A673 (cell line): ENCODE measurements at regions not wholly inside any gene's neighbourhood (a gene's known extent, or its start where the extent isn't known, plus 50 kb on each side); places are given as distances from the start of the nearest gene placed in this dataset.

Experiments
- BruUV-seq: library from RNA; stranded (reverse); fragments of 400-500 nt; replicated peaks from 2 replicates; lab custom pipeline; 2021; lab: Mats Ljungman, UMichigan
- CTCF ChIA-PET: fragments of 300-600 bp; sonication (Branson Sonifier 250); formaldehyde crosslinking; loops from one replicate; lab custom pipeline; 2022; ENCODE audit warnings: antibody characterized with exemption; lab: Charles Lee
- POLR2A ChIA-PET: fragments of 300-600 bp; sonication (Branson Sonifier 250); formaldehyde crosslinking; loops from one replicate; lab custom pipeline; 2022; ENCODE audit warnings: antibody characterized with exemption; ENCODE audit not compliant: low non-redundant PET; lab: Charles Lee
- DNase-seq: peaks from one replicate; pipeline ENCODE4 v3.0.0-alpha.2; 2015; ENCODE audit warnings: low spot score
- H3K27ac ChIP-seq: fragments of 200-600 bp; sonication (generic); 2 replicates; pipeline ENCODE4 v1.5.1; 2016; ENCODE audit warnings: mixed run types, low read depth, mild to moderate bottlenecking, mixed read lengths, antibody characterized with exemption, low read length; ENCODE audit not compliant: poor library complexity, severe bottlenecking
- H3K27me3 ChIP-seq: fragments of 200-600 bp; sonication (generic); replicated peaks from 2 replicates; pipeline ENCODE4 v1.6.1; 2017; ENCODE audit warnings: mixed run types, low read depth, mild to moderate bottlenecking, mixed read lengths, antibody characterized with exemption, low read length; ENCODE audit not compliant: insufficient read depth, poor library complexity
- H3K36me3 ChIP-seq: fragments of 200-600 bp; sonication (generic); 2 replicates; pipeline ENCODE4 v1.6.1; 2016; ENCODE audit warnings: mixed run types, mild to moderate bottlenecking, mixed read lengths, antibody characterized with exemption, low read length; ENCODE audit not compliant: insufficient read depth, poor library complexity, severe bottlenecking
- H3K4me1 ChIP-seq: fragments of 200-600 bp; sonication (generic); 2 replicates; pipeline ENCODE4 v1.6.1; 2017; ENCODE audit warnings: mixed run types, mild to moderate bottlenecking, mixed read lengths, antibody characterized with exemption, low read length; ENCODE audit not compliant: insufficient read depth, poor library complexity, severe bottlenecking
- H3K4me3 ChIP-seq: fragments of 200-600 bp; sonication (generic); 2 replicates; pipeline ENCODE4 v1.5.1; 2016; ENCODE audit warnings: low read depth, mixed run types, mild to moderate bottlenecking, mixed read lengths, low read length; ENCODE audit not compliant: poor library complexity, severe bottlenecking
- H3K9me3 ChIP-seq: fragments of 200-600 bp; sonication (generic); 2 replicates; pipeline ENCODE4 v1.6.1; 2016; ENCODE audit warnings: mixed run types, low read depth, mild to moderate bottlenecking, mixed read lengths, antibody characterized with exemption, low read length; ENCODE audit not compliant: poor library complexity, severe bottlenecking
- EZH2 ChIP-seq: fragments of 200-600 bp; sonication (generic); IDR thresholded peaks from 2 replicates; pipeline ENCODE4 v1.6.1; 2017; ENCODE audit warnings: borderline replicate concordance, low read depth, mild to moderate bottlenecking, mixed read lengths, antibody characterized with exemption, low read length; ENCODE audit not compliant: poor library complexity, severe bottlenecking
- intact Hi-C: fragments of 100-400 bp; cut with micrococcal nuclease; formaldehyde crosslinking; loops from one replicate; pipeline ENCODE4 v1.10.0; 2022; ENCODE audit not compliant: unreplicated experiment
- TF ChIP-seq, protein P1 (sequence below): fragments of 300-800, 200-600 bp; sonication (generic); conservative IDR thresholded peaks from 2 replicates; pipeline ENCODE4 v1.5.1; 2017; ENCODE audit warnings: low read depth, mild to moderate bottlenecking, antibody characterized with exemption, low read length, moderate library complexity, mixed read lengths

- CTCF ChIA-PET, result no interaction called here
- intact Hi-C loops, result no loop called here
Observed at GRCh38 chr7:54339073-54339472, 203.1 kb upstream of the VSTM2A start.

DNA sequence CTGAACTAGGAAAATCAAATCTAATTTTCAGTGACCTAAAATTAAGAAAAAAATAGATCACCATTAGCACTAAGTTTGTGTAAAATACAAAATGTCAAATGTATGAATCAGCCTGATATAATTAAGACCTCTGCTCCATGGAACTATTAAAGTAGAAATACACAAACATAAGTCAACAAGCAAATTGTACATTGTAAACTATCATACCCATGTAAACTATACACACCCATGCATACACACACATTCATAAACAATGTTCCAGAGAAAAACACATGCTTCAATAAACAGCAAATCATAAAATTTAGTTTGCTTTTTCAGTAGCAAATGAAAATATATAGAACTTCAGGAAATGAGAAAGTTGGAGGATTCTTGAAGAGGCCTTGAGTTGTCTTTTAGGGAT is 199.7 kb upstream of the VSTM2A start:
- Histone ChIP-seq H3K36me3 (no peaks in the 10 kb centered on the region), H3K27me3 (no peaks in the 10 kb centered on the region), H3K9me3 (peaks cover 27% of the 10 kb centered on the region), H3K4me1 (no peaks in the 10 kb centered on the region), H3K27ac (no peak overlapping the region), H3K4me3 (no peak overlapping the region)
- no peak for TF ChIP-seq EZH2
- DNase-seq, result no peak
- intact Hi-C loops, result no loop called here
- CTCF ChIA-PET, result no interaction called here
- BruUV-seq, result no TSS peak
- POLR2A ChIA-PET, result no interaction called here

More at GRCh38 chr7:54339073-54339472, 203.1 kb upstream of the VSTM2A start:
- Histone ChIP-seq H3K27ac (no peak overlapping the region), H3K4me1 (no peaks in the 10 kb centered on the region), H3K27me3 (no peaks in the 10 kb centered on the region), H3K9me3 (peaks cover 42% of the 10 kb centered on the region), H3K4me3 (no peak overlapping the region), H3K36me3 (no peaks in the 10 kb centered on the region)
- no peak for TF ChIP-seq EZH2
- TF ChIP-seq, protein P1, sequence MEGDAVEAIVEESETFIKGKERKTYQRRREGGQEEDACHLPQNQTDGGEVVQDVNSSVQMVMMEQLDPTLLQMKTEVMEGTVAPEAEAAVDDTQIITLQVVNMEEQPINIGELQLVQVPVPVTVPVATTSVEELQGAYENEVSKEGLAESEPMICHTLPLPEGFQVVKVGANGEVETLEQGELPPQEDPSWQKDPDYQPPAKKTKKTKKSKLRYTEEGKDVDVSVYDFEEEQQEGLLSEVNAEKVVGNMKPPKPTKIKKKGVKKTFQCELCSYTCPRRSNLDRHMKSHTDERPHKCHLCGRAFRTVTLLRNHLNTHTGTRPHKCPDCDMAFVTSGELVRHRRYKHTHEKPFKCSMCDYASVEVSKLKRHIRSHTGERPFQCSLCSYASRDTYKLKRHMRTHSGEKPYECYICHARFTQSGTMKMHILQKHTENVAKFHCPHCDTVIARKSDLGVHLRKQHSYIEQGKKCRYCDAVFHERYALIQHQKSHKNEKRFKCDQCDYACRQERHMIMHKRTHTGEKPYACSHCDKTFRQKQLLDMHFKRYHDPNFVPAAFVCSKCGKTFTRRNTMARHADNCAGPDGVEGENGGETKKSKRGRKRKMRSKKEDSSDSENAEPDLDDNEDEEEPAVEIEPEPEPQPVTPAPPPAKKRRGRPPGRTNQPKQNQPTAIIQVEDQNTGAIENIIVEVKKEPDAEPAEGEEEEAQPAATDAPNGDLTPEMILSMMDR, result no peak
- POLR2A ChIA-PET, result no interaction called here
- no TSS peak for BruUV-seq
- DNase-seq, result no peak

DNA sequence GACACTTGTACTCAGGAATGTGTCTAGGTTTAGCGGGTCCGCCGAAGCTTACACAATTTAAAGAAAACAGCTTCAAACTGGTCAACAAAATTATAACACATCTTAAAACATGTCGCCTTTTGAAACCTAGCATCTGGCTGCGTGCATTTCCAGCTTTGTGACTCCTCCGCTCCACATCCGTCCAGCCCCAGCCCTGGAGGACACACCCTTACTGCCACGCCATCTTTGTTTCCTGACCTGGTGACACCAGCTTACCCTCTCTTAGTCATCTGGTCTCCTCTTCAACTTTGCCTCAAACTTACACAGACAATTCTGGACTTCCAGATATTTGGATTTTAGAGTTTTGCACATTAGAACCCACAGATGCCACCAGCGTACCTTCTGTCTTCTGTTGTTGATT is 198.7 kb upstream of the VSTM2A start:
- Histone ChIP-seq H3K36me3 (no peaks in the 10 kb centered on the region), H3K4me1 (no peaks in the 10 kb centered on the region), H3K27ac (no peak overlapping the region), H3K9me3 (peaks cover 18% of the 10 kb centered on the region), H3K27me3 (no peaks in the 10 kb centered on the region), H3K4me3 (no peak overlapping the region)
- ChIA-PET POLR2A (no interaction called here), CTCF (no interaction called here)
- TF ChIP-seq, protein P1, result no peak
- no peak for TF ChIP-seq EZH2
- BruUV-seq, result no TSS peak
- no peak for DNase-seq
- intact Hi-C loops, result no loop called here

- no peak overlapping the region for H3K4me3 ChIP-seq
- BruUV-seq, result no TSS peak
- no peak for TF ChIP-seq EZH2
- TF ChIP-seq, protein P1, result no peak
- DNase-seq, result no peak
- intact Hi-C loops, result no loop called here
- H3K9me3 ChIP-seq, result peaks cover 21% of the 10 kb centered on the region
- H3K4me1 ChIP-seq, result no peaks in the 10 kb centered on the region
- ChIA-PET POLR2A (no interaction called here), CTCF (no interaction called here)
- no peak overlapping the region for H3K27ac ChIP-seq
- H3K36me3 ChIP-seq, result no peaks in the 10 kb centered on the region
- no peaks in the 10 kb centered on the region for H3K27me3 ChIP-seq
Observed at GRCh38 chr7:54345746-54346145, 196.4 kb upstream of the VSTM2A start.
